ENCODE measurements at regions not wholly inside any gene's neighbourhood (a gene's known extent, or its start where the extent isn't known, plus 50 kb on each side); places are given as distances from the start of the nearest gene placed in this dataset.

DNA sequence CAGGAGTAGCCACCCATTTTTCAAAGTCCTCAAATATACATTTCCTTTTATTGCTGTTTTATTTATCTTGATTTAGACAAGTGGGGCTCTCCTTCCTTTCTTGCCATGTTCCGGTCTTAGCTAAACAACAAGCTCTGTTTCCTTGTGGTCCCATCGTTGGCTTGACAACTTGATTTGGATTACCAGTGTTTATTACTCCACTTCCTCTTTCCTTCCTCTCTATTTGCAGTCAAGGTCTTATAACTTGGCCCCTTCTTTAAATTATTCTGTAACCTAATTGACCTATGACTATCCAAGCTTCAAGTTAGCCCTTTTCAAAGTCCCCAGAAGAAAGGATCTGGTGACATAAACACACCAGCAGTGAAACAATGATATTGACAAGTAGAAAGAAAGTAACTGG lies 130.6 kb upstream of the STT3B start:
- Histone ChIP-seq H3K56ac (ENCODE audit: insufficient read length, low read depth, low read length) (no peak overlapping the region), H4K8ac (replicated peaks; ENCODE audit: insufficient read length, low read depth, low read length) (no peak overlapping the region), H2BK15ac (ENCODE audit: low read depth, low read length) (no peak overlapping the region), H3K79me2 (ENCODE audit: insufficient read depth, low read length) (no peaks in the 10 kb centered on the region), H3K4me2 (ENCODE audit: insufficient read depth, insufficient read length, low read length) (no peak overlapping the region), H3K79me1 (ENCODE audit: insufficient read depth, low read depth, low read length, poor library complexity, severe bottlenecking) (no peaks in the 10 kb centered on the region), H3K23me2 (ENCODE audit: insufficient read length, low read depth, low read length, poor library complexity, severe bottlenecking) (no peaks in the 10 kb centered on the region), H3K27me3 (ENCODE audit: insufficient read depth, low read length) (no peaks in the 10 kb centered on the region), H4K91ac (ENCODE audit: insufficient read length, low read depth, low read length) (no peak overlapping the region), H2BK5ac (ENCODE audit: insufficient read length, low read length) (no peak overlapping the region), H2AK5ac (ENCODE audit: insufficient read length, low read length) (no peak overlapping the region), H4K20me1 (ENCODE audit: control insufficient read depth, insufficient read depth, insufficient read length) (no peaks in the 10 kb centered on the region), H3K23ac (ENCODE audit: insufficient read length, low read depth, low read length) (no peak overlapping the region), H4K5ac (ENCODE audit: insufficient read length, low read depth, low read length) (no peak overlapping the region), H2BK120ac (ENCODE audit: low read depth, low read length, poor library complexity, severe bottlenecking) (no peak overlapping the region), H3K18ac (ENCODE audit: insufficient read length, low read depth, low read length) (no peak overlapping the region), H3K4me1 (ENCODE audit: insufficient read depth, low read length) (no peaks in the 10 kb centered on the region), H3K4ac (ENCODE audit: low read depth, low read length) (no peak overlapping the region), H3K9ac (ENCODE audit: extremely low read depth, insufficient read length, low read length) (no peak overlapping the region), H3K14ac (ENCODE audit: insufficient read depth, low read length) (no peak overlapping the region), H2BK20ac (ENCODE audit: low read depth, low read length, poor library complexity, severe bottlenecking) (no peak overlapping the region), H3T11ph (ENCODE audit: low read length) (no peak overlapping the region), H3K9me3 (ENCODE audit: control insufficient read depth, low read depth, low read length) (no peaks in the 10 kb centered on the region), H3K27ac (ENCODE audit: insufficient read length, low read depth, low read length) (no peak overlapping the region), H2AFZ (ENCODE audit: low read length) (no peak overlapping the region), H2BK12ac (ENCODE audit: insufficient read length, low read depth, low read length) (no peak overlapping the region)
- DNase-seq, result no peak
- no CpG with 5 or more reads among the region's 2 CpGs for WGBS (ENCODE audit: extremely low coverage, insufficient read length, low lambda C conversion rate)
- no peak overlapping the region for H3K4me3 Mint-ChIP-seq
- H3K9me3 Mint-ChIP-seq, result peaks cover 7 to 10% of the 10 kb centered on the region in 2 experiments; a peak in 2 of 5 replicates
- peaks cover 6 to 11% of the 10 kb centered on the region in 2 experiments for H3K4me1 Mint-ChIP-seq
- H3K27me3 Mint-ChIP-seq (ENCODE audit: low read depth), result peaks cover 2% of the 10 kb centered on the region
- TF ChIP-seq, protein P1, sequence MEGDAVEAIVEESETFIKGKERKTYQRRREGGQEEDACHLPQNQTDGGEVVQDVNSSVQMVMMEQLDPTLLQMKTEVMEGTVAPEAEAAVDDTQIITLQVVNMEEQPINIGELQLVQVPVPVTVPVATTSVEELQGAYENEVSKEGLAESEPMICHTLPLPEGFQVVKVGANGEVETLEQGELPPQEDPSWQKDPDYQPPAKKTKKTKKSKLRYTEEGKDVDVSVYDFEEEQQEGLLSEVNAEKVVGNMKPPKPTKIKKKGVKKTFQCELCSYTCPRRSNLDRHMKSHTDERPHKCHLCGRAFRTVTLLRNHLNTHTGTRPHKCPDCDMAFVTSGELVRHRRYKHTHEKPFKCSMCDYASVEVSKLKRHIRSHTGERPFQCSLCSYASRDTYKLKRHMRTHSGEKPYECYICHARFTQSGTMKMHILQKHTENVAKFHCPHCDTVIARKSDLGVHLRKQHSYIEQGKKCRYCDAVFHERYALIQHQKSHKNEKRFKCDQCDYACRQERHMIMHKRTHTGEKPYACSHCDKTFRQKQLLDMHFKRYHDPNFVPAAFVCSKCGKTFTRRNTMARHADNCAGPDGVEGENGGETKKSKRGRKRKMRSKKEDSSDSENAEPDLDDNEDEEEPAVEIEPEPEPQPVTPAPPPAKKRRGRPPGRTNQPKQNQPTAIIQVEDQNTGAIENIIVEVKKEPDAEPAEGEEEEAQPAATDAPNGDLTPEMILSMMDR (conservative IDR thresholded peaks at IDR 0.05), result no peak
- H3K36me3 Mint-ChIP-seq (ENCODE audit: insufficient read depth in 1 of 3, low read depth in 3 of 3), result peaks cover 0 to 4% (median 0%) of the 10 kb centered on the region in 3 experiments; a peak in 3 of 7 replicates
- no peak overlapping the region for H3K27ac Mint-ChIP-seq
